HG03066 (cell line): ENCODE measurements at regions not wholly inside any gene's neighbourhood (a gene's known extent, or its start where the extent isn't known, plus 50 kb on each side); places are given as distances from the start of the nearest gene placed in this dataset.

Experiments
- ATAC-seq: cut with Tn5 transposase; IDR thresholded peaks from one replicate; pipeline ENCODE4 v1.9.1; 2021; ENCODE audit warnings: low read depth; ENCODE audit not compliant: unreplicated experiment

GRCh38 chr2:59015027-59015426 lies 773.9 kb upstream of the FANCL start:
- no peak for ATAC-seq

GRCh38 chr2:59012971-59013370 lies 771.8 kb upstream of the FANCL start:
- ATAC-seq: no peak

- no peak for ATAC-seq
Measured at GRCh38 chr2:59012234-59012633, 771.1 kb upstream of the FANCL start.

GRCh38 chr2:59008950-59009349 lies 767.8 kb upstream of the FANCL start:
- ATAC-seq: no peak

- ATAC-seq: no peak
Measured at GRCh38 chr2:59005836-59006615, 764.9 kb upstream of the FANCL start.

GRCh38 chr2:59004621-59005020 lies 763.5 kb upstream of the FANCL start:
- ATAC-seq: no peak

GRCh38 chr2:59000796-59001195 lies 759.7 kb upstream of the FANCL start:
- ATAC-seq: no peak

GRCh38 chr2:58992062-58992706 lies 751.1 kb upstream of the FANCL start:
- ATAC-seq: no peak

- no peak for ATAC-seq
Measured at GRCh38 chr2:58991357-58991756, 750.2 kb upstream of the FANCL start.

GRCh38 chr2:58985541-58985940 lies 744.4 kb upstream of the FANCL start:
- ATAC-seq: no peak

GRCh38 chr2:58984731-58985130 lies 743.6 kb upstream of the FANCL start:
- ATAC-seq: no peak

GRCh38 chr2:58983111-58983510 lies 742.0 kb upstream of the FANCL start:
- ATAC-seq: no peak

GRCh38 chr2:58981237-58981636 lies 740.1 kb upstream of the FANCL start:
- ATAC-seq: no peak

GRCh38 chr2:58976375-58977071 lies 735.4 kb upstream of the FANCL start:
- ATAC-seq: no peak

GRCh38 chr2:58974881-58975280 lies 733.8 kb upstream of the FANCL start:
- ATAC-seq: no peak

GRCh38 chr2:58974426-58974825 lies 733.3 kb upstream of the FANCL start:
- ATAC-seq: no peak

GRCh38 chr2:58973811-58974281 lies 732.7 kb upstream of the FANCL start:
- ATAC-seq: no peak

- ATAC-seq: no peak
Measured at GRCh38 chr2:58972737-58973136, 731.6 kb upstream of the FANCL start.

GRCh38 chr2:58971511-58972360 lies 730.6 kb upstream of the FANCL start:
- ATAC-seq: no peak

- ATAC-seq: no peak
Measured at GRCh38 chr2:58970365-58970764, 729.2 kb upstream of the FANCL start.

GRCh38 chr2:58968885-58969284 lies 727.8 kb upstream of the FANCL start:
- ATAC-seq: no peak
